GM20000 (cell line): ENCODE measurements at regions not wholly inside any gene's neighbourhood (a gene's known extent, or its start where the extent isn't known, plus 50 kb on each side); places are given as distances from the start of the nearest gene placed in this dataset.

Experiments used
- DNase-seq: peaks from one replicate; pipeline ENCODE4 v3.0.0; 2012; ENCODE audit warnings: low spot score
- CTCF ChIP-seq: IDR thresholded peaks from 2 replicates; pipeline ENCODE4 v1.5.1; 2012; ENCODE audit warnings: mild to moderate bottlenecking, control low read depth; ENCODE audit errors: extremely low read depth, missing control alignments

- no peak for TF ChIP-seq CTCF
- no peak for DNase-seq
Observed at GRCh38 chr11:13141731-13142709, 132.9 kb downstream of the RASSF10 start.

- no peak for DNase-seq
Observed at GRCh38 chr11:13143486-13144297, 133.9 kb upstream of the BMAL1 start.

GRCh38 chr11:13145461-13145860, 132.1 kb upstream of the BMAL1 start:
- TF ChIP-seq CTCF = no peak
- DNase-seq = no peak

More at GRCh38 chr11:13143486-13144297, 133.9 kb upstream of the BMAL1 start:
- TF ChIP-seq CTCF = no peak

- TF ChIP-seq CTCF = no peak
Observed at GRCh38 chr11:13149991-13150390, 127.6 kb upstream of the BMAL1 start.

GRCh38 chr11:13150487-13150886, 127.1 kb upstream of the BMAL1 start:
- no peak for TF ChIP-seq CTCF
- no peak for DNase-seq

More at GRCh38 chr11:13149991-13150390, 127.6 kb upstream of the BMAL1 start:
- no peak for DNase-seq

GRCh38 chr11:13152264-13152663, 125.3 kb upstream of the BMAL1 start:
- DNase-seq = no peak
- no peak for TF ChIP-seq CTCF
